ENCODE measurements at regions not wholly inside any gene's neighbourhood (a gene's known extent, or its start where the extent isn't known, plus 50 kb on each side); places are given as distances from the start of the nearest gene placed in this dataset.

DNA sequence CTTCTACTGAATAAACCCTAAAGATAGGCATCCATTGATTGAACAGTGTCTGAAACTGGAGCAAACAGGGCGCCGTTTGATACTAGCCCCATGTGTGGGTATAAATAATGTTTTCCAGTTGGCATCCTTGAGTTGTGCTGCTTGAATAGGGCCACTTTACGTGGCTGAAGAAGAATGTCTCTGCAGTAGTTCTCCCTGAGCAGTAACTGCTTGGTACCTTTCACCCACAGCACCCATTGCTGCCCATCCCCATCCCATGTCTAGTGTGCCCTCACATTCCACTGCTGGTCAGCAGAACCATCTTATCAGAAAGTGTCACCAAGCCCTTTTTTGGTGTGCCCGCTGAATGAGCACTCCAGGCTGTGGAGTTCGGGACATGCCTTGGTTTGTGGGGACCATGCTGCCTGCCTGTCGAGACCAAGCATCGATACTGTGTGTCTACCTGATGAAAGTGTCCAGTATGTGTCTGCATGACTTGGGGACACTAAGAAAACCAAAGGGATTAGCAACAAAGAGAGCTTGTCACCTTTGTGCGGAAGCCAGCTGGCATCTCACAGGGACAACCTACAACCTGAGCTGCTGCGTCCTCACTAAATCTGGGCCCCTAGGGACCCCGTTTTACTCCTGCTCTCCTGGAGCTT is 162.0 kb downstream of the TM9SF2 start:
- TF ChIP-seq POLR2A (IDR thresholded peaks at IDR 0.05), result no peak
- TF ChIP-seq, protein P1, sequence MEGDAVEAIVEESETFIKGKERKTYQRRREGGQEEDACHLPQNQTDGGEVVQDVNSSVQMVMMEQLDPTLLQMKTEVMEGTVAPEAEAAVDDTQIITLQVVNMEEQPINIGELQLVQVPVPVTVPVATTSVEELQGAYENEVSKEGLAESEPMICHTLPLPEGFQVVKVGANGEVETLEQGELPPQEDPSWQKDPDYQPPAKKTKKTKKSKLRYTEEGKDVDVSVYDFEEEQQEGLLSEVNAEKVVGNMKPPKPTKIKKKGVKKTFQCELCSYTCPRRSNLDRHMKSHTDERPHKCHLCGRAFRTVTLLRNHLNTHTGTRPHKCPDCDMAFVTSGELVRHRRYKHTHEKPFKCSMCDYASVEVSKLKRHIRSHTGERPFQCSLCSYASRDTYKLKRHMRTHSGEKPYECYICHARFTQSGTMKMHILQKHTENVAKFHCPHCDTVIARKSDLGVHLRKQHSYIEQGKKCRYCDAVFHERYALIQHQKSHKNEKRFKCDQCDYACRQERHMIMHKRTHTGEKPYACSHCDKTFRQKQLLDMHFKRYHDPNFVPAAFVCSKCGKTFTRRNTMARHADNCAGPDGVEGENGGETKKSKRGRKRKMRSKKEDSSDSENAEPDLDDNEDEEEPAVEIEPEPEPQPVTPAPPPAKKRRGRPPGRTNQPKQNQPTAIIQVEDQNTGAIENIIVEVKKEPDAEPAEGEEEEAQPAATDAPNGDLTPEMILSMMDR (IDR thresholded peaks at IDR 0.05), result no peak
- no peaks in the 10 kb centered on the region for H3K27me3 ChIP-seq
- H3K4me1 ChIP-seq, result peaks cover 0 to 3% (median 0%) of the 10 kb centered on the region in 4 donors
- no peak overlapping the region for H3K4me3 ChIP-seq
- no peaks in the 10 kb centered on the region for H3K36me3 ChIP-seq
- no peaks in the 10 kb centered on the region for H3K9me3 ChIP-seq
- DNase-seq, result no peak
- no peak overlapping the region for H3K27ac ChIP-seq

DNA sequence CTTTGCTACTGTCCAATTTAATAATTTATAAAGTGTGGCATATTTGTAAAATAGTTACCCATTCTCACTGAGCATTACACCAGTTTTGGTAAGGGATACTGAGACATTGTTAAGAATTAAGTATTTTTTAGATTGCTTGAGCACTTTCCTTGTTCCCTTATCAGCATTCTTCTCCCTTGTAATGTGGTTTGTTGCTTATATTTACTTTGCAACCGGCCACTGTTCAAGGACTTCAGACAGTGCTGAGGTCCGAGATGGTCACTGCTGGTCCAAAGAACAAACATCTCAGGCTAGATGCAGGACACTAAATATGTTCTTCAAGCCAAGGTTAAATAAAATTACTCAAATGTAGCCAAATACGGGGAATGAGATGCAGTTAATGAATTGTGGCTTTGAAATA is 161.4 kb downstream of the TM9SF2 start:
- Histone ChIP-seq H3K9me3 (no peaks in the 10 kb centered on the region), H3K27me3 (no peaks in the 10 kb centered on the region), H3K27ac (no peak overlapping the region), H3K4me1 (peaks cover 0 to 3% (median 0%) of the 10 kb centered on the region in 4 donors), H3K36me3 (no peaks in the 10 kb centered on the region), H3K4me3 (no peak overlapping the region)
- DNase-seq, result no peak
- TF ChIP-seq POLR2A (IDR thresholded peaks at IDR 0.05), result no peak
- TF ChIP-seq, protein P1 (IDR thresholded peaks at IDR 0.05), result no peak

DNA sequence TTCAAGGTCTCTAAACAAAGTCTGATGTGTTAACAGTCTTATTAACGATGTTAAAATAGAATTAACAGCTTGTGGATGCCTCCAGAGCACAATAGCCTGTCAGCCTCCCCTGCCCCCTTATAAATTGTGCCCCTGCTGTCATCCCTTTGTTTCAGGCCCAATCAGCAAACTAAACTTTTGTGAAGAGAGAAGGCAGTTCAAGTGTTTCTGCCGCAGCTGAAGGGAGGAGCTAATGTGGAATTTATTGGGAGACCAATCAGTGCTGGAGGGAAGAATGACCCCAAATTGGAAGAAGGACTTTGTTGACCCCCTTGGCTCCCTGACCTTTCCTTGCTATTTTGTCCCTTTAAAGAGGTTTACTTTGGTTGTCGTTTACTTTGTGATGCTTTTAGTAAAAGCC is 160.5 kb downstream of the TM9SF2 start:
- Histone ChIP-seq H3K27ac (no peak overlapping the region), H3K4me1 (peaks cover 0 to 5% (median 1%) of the 10 kb centered on the region in 4 donors), H3K9me3 (no peaks in the 10 kb centered on the region), H3K4me3 (no peak overlapping the region), H3K36me3 (no peaks in the 10 kb centered on the region), H3K27me3 (no peaks in the 10 kb centered on the region)
- DNase-seq, result no peak
- TF ChIP-seq, protein P1 (IDR thresholded peaks at IDR 0.05), result no peak
- no peak for TF ChIP-seq POLR2A (IDR thresholded peaks at IDR 0.05)

DNA sequence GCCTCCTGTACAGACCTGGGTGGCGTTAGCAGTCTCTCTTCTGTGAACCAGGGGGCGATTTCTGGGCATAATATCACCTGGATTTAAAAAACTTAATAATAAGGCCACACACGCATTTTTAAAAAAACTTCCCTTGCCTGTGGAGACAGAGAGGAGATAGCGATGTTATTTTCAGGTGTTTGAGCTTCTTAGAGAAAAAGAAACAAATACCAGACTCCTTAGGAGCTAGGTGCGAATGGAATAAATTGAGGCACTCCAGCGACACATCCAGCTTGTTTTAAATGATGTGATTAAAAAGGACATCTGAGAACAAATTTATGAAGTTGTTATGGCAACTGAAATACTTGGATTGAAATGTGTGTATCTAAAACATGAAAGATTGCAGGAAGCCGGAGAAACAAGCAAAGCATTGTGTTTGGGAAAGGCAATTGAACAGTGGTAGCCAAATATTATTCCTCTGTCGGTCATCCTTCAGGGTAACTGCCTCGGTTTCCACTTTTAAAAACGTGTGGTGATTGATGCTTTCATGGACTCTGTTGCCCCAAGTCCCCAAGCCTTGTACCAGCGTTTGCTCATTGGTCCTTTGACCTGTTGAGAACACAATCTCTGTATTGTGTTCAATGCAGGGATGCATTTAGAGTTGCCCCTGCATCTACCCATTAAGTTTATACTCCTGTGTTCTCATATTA is 158.7 kb downstream of the TM9SF2 start:
- H3K4me3 ChIP-seq, result no peak overlapping the region
- no peak overlapping the region for H3K27ac ChIP-seq
- H3K36me3 ChIP-seq, result no peaks in the 10 kb centered on the region
- no peaks in the 10 kb centered on the region for H3K27me3 ChIP-seq
- no peaks in the 10 kb centered on the region for H3K9me3 ChIP-seq
- DNase-seq, result no peak
- no peak for TF ChIP-seq POLR2A (IDR thresholded peaks at IDR 0.05)
- TF ChIP-seq, protein P1 (IDR thresholded peaks at IDR 0.05), result no peak
- peaks cover 0 to 11% (median 4%) of the 10 kb centered on the region in 4 donors for H3K4me1 ChIP-seq

DNA sequence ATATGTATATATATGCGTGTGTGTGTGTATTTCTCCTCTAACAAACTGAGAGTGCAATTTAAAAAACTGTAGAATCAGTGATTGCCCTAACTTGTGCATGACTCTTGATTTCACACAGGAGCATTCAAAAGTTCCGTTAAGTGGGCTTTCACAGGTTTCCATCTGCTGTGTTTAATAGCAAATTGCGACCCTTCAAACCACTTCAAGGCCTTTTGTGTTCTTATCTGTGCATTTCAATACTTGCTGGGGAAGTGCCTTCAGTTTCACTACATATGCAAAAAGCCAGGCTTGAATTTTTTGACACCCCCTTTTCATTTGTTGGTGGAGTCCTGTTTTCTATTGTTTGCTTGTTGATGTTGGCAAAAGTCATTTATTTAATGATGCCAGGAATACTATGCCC is 158.0 kb downstream of the TM9SF2 start:
- peaks cover 0 to 11% (median 4%) of the 10 kb centered on the region in 4 donors for H3K4me1 ChIP-seq
- H3K27ac ChIP-seq, result no peak overlapping the region
- no peaks in the 10 kb centered on the region for H3K27me3 ChIP-seq
- no peak for TF ChIP-seq POLR2A (IDR thresholded peaks at IDR 0.05)
- no peaks in the 10 kb centered on the region for H3K9me3 ChIP-seq
- H3K36me3 ChIP-seq, result no peaks in the 10 kb centered on the region
- no peak overlapping the region for H3K4me3 ChIP-seq
- no peak for DNase-seq

DNA sequence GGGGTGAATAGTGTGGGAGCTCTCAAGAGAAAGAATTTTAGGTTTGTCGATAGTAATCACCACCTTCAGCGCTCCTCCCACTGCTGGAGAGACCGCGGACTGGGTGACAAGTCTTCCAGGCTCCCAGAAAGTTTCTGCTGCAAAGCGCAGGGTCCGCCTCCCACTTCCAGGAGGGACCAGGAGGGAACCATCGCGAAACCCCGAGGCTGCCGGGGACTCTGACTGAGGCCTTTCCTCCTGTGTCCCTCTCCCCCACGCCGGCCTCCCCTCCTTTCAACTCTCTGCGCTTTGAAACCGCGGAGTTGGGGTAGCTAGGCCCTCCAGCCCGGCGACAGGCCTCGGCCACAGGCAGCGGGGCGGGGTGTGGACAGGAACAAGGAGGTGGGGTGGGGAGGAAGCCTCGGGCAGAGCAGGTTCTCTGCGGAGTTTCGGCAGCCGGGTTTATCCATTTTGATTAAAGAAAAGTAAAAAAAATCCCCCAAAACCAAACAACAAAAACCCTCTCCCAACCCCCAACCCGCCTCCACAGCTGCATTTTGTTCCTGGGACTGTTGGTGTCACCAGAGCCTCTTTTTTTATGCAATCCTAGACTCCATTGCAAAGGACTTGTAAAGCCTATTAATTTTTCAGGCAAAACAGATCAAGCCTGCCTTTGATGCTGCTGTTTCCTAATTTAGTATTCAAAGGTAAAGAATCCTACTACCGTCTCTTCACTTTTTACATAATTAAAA is 157.2 kb downstream of the TM9SF2 start:
- peak overlapping the region; percentile 64 to 76 (median 74) for H3K27ac ChIP-seq
- no peaks in the 10 kb centered on the region for H3K36me3 ChIP-seq
- H3K4me1 ChIP-seq, result peaks cover 0 to 11% (median 4%) of the 10 kb centered on the region in 4 donors
- TF ChIP-seq, protein P1 (IDR thresholded peaks at IDR 0.05), result peak in 4 of 6 experiments; percentile 25 to 52 (median 46)
- no peak for TF ChIP-seq POLR2A (IDR thresholded peaks at IDR 0.05)
- peak; percentile 60 to 74 (median 67) for DNase-seq
- H3K9me3 ChIP-seq, result no peaks in the 10 kb centered on the region
- H3K4me3 ChIP-seq, result peak overlapping the region; percentile 23 to 60 (median 45)
- no peaks in the 10 kb centered on the region for H3K27me3 ChIP-seq

Measured in Peyer's patch (tissue), 4 donors.